ENCODE measurements at regions not wholly inside any gene's neighbourhood (a gene's known extent, or its start where the extent isn't known, plus 50 kb on each side); places are given as distances from the start of the nearest gene placed in this dataset.
"Not testable (repeated sequence)": the region's sequence is repeated elsewhere in the genome, so short reads cannot be mapped to it uniquely, and the experiment has no call there.

GRCh38 chr1:29782846-29783507 lies 546.7 kb downstream of the PTPRU start:
- DNase-seq: no peak

GRCh38 chr1:29779146-29779545 lies 542.8 kb downstream of the PTPRU start:
- DNase-seq: no peak

GRCh38 chr1:29777522-29777921 lies 541.2 kb downstream of the PTPRU start:
- no peak for DNase-seq

- DNase-seq: no peak
Measured at GRCh38 chr1:29774355-29774754, 538.0 kb downstream of the PTPRU start.

- no peak for DNase-seq
Measured at GRCh38 chr1:29772584-29773100, 536.3 kb downstream of the PTPRU start.

GRCh38 chr1:29767769-29768425 lies 531.6 kb downstream of the PTPRU start:
- no peak for DNase-seq

- no peak for DNase-seq
Measured at GRCh38 chr1:29767088-29767685, 530.9 kb downstream of the PTPRU start.

- no peak for DNase-seq
Measured at GRCh38 chr1:29762635-29763034, 526.3 kb downstream of the PTPRU start.

- no peak for DNase-seq
Measured at GRCh38 chr1:29761159-29761928, 525.0 kb downstream of the PTPRU start.

GRCh38 chr1:29760067-29760564 lies 523.8 kb downstream of the PTPRU start:
- DNase-seq: no peak

GRCh38 chr1:29758781-29759499 lies 522.6 kb downstream of the PTPRU start:
- DNase-seq: no peak

- DNase-seq: no peak
Measured at GRCh38 chr1:29757866-29758780, 521.8 kb downstream of the PTPRU start.

GRCh38 chr1:29756901-29757725 lies 520.8 kb downstream of the PTPRU start:
- DNase-seq: no peak

GRCh38 chr1:29756498-29756897 lies 520.2 kb downstream of the PTPRU start:
- no peak for DNase-seq

GRCh38 chr1:29756085-29756484 lies 519.8 kb downstream of the PTPRU start:
- no peak for DNase-seq

GRCh38 chr1:29755412-29756015 lies 519.2 kb downstream of the PTPRU start:
- not testable (repeated sequence) for DNase-seq

GRCh38 chr1:29754573-29755375 lies 518.5 kb downstream of the PTPRU start:
- DNase-seq: no peak

All from right lung (tissue), 2 donors.